NCI-H446 treated with DMSO at 0.1 percent for 48 hours (cell line): ENCODE measurements at regions not wholly inside any gene's neighbourhood (a gene's known extent, or its start where the extent isn't known, plus 50 kb on each side); places are given as distances from the start of the nearest gene placed in this dataset.
A peak's percentile ranks its signal among the peaks of the same experiment; 100 is the strongest.
"Not testable (repeated sequence)": the region's sequence is repeated elsewhere in the genome, so short reads cannot be mapped to it uniquely, and the experiment has no call there.

Source experiments
- DNase-seq: peaks from one replicate; lab custom pipeline; 2025; lab: John Stamatoyannopoulos, UW

GRCh38 chr3:178352326-178353005 is 183.8 kb upstream of the KCNMB2 start:
- DNase-seq = peak; percentile 83

GRCh38 chr3:178353006-178353694 is 183.1 kb upstream of the KCNMB2 start:
- peak; percentile 76 for DNase-seq

GRCh38 chr3:178359728-178360127 is 176.5 kb upstream of the KCNMB2 start:
- no peak for DNase-seq

DNA sequence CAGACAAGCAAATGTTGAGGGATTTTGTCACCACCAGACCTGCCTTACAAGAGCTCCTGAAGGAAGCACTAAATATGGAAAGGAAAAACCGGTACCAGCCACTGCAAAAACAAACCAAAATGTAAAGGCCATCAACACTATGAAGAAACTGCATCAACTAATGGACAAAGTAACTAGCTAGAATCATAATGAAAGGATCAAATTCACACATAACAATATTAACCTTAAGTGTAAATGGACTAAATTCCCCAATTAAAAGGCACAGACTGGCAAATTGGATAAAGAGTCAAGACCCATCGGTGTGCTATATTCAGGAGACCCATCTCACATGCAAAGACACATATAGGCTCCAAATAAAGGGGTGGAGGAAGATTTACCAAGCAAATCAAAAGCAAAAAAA is 173.2 kb upstream of the KCNMB2 start:
- not testable (repeated sequence) for DNase-seq

DNA sequence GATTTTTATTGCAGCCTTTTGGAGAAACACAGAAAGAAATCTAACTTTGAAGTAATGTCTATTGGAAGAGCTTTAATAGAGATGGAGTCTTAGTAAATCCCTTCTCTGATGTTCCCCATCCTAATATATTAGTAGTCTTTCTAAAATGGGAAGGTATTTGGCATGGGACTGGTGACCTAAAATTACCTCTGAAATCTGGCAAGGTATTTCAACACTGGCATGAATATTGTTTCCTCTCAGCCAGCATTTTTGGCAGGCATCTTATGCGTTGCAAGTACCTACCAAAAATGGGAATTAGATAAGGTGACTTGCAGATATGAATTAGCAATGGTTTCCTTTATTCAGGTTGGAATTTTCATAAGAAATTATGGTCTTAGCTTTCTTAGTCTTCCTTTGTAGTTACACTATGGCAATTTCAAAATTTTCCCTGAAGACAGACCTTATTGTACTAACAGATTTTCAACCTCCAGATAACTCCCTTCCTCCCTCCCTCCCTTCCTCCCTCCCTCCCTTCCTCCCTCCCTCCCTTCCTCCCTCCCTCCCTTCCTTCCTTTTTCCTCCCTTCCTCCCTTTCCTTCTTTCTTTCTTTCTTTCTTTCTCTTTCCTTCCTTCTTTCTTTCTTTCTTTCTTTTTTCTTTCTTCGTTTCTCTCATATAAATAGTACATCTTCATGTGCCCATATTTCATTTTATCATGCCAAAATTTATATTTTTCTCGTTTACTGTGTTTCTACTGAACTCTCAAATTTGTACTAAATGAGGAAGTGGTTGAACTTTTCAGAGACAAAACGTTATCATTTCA is 168.2 kb upstream of the KCNMB2 start:
- DNase-seq = peak; percentile 93

GRCh38 chr3:178369006-178369405 is 167.2 kb upstream of the KCNMB2 start:
- peak; percentile 49 for DNase-seq

GRCh38 chr3:178369811-178370210 is 166.4 kb upstream of the KCNMB2 start:
- no peak for DNase-seq

GRCh38 chr3:178370387-178370786 is 165.8 kb upstream of the KCNMB2 start:
- DNase-seq = no peak

GRCh38 chr3:178381555-178381954 is 154.7 kb upstream of the KCNMB2 start:
- DNase-seq = no peak

DNA sequence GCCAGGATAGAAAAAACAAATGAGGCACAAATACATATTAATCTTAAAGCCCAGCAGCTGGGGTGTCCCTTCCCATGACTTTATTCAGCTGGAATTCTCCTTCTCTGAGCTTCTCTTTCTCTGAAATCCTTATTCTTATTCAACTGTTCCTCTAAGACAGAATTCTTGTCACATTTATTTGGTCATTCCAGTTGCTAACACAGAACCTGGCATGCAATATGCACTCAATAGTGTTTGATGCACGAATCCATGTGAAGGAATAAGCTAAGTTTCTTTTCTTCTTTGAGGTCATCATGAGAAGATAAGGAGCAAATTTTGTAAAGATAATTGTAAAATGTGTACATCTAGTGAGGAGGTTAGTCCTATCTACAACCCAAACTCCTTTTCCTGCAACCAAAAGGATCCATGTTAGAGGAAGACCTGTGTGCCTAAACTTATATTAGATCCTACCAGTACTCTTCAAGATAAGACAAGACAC is 154.2 kb upstream of the KCNMB2 start:
- DNase-seq = no peak

- no peak for DNase-seq
Measured at GRCh38 chr3:178382449-178383061, 153.7 kb upstream of the KCNMB2 start.

GRCh38 chr3:178384321-178385230 is 151.7 kb upstream of the KCNMB2 start:
- peak; percentile 22 for DNase-seq

GRCh38 chr3:178385280-178385952 is 150.8 kb upstream of the KCNMB2 start:
- peak; percentile 50 for DNase-seq

- DNase-seq = no peak
Measured at GRCh38 chr3:178386401-178386800, 149.8 kb upstream of the KCNMB2 start.

- DNase-seq = no peak
Measured at GRCh38 chr3:178386880-178387279, 149.4 kb upstream of the KCNMB2 start.

DNA sequence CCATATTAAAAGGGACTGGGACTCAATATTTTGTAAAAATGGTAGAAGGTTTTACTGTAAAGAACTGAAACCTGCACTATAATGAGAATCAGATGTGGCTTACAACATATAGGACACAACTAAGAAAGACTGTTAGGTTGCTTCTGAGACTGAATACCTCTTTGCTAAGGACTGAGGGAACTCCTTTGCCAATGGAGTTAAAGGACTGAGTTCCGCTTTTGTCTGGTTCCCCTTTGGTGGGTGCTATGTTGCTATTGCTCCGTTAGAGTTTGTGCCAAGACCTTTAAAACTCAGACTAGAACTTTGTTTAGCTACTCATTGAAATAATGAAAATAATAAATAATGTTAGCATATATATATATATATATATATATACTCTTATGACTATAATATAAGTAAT is 147.8 kb upstream of the KCNMB2 start:
- DNase-seq = no peak

GRCh38 chr3:178389258-178389657 is 147.0 kb upstream of the KCNMB2 start:
- no peak for DNase-seq

DNA sequence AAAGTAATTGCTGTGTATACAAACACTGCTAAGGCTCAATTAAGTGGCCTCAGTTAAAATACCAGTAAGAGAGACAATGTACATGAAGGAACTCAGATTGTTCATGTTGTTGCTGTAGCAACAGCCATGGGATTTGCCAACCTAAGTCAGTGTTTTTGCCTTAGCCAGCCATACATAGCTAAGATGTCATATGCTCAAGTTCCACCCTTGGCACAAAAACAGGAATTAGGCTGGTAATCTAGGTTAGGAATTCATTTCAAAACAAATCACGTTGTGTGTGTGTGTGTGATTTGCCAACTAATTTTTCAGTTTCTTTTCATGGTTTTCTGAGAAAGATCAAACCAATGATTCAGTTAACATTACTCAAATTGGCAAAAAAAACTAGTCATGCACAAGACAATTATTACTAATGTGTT is 143.7 kb upstream of the KCNMB2 start:
- peak; percentile 76 for DNase-seq

DNA sequence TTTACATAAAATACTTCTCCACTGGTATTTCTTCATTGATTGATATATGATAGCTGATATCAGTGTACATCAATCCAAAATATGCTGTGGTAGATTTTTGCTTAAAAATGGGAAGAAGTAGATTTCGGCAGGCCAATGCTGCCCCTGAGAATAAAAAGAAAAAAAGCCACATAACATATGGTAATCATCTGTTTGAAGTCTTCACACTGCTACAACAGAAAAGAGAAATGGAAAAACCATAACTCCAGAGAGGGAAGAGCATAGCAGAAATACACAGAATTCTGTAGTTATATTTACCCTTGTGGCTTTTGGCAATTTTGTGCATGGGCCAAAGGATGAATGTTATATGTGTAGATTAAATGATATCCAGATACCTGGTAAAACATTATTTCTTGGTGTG is 143.1 kb upstream of the KCNMB2 start:
- DNase-seq = no peak

DNA sequence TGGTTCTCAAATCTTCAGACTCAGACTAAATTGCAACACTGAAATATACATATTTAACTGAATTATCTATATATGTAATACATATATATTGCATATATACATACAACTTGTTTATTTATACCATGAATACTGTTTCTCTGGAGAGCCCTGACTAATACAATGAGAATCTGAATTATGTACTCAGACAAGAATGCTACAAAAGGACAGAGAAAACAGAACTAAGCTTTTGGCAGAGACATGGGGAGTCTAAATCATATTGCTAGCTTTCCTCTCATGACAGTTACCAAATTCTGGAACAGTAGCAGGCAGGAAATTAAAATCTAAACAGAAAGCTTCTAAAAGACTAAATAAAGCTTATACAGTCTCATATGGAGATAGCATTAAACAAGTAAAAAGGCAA is 142.4 kb upstream of the KCNMB2 start:
- DNase-seq = peak; percentile 39

DNA sequence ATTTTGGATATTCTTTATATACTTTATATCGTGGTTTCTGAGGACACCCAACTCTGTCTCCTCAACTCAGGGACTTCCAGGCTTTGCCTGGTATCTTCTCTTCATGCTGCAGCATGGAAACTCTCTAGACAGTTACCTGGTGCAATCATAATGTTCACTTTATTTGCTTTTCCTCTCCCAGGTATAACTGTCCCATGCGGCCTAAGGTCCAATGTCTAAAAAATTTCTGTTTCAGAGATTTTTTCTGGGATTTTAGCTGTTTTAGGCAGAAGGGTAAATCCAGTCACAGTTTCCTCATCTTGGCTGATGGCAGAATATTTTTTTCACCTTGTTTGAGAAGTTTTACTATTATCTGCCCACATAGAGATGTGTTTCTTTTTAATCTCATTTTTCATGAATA is 139.9 kb upstream of the KCNMB2 start:
- DNase-seq = no peak
